Astrocyte of the cerebellum (primary cell): ENCODE measurements at regions not wholly inside any gene's neighbourhood (a gene's known extent, or its start where the extent isn't known, plus 50 kb on each side); places are given as distances from the start of the nearest gene placed in this dataset.

Experiments
- DNase-seq: peaks from one replicate; pipeline ENCODE4 v3.0.0-alpha.2; 2011; ENCODE audit warnings: low read depth
- H3K4me3 ChIP-seq: 2 replicates; pipeline ENCODE4 v1.5.1; 2011; ENCODE audit warnings: mild to moderate bottlenecking, low read depth, low read length, moderate library complexity
- in situ Hi-C: cut with HindIII; loops from 2 replicates; pipeline ENCODE4 v1.10.0; 2017; ENCODE audit warnings: low sequenced_read_pairs
- TF ChIP-seq, protein P1 (sequence below): IDR thresholded peaks from 2 replicates; pipeline ENCODE4 v1.5.1; 2012; ENCODE audit warnings: low read length, low read depth, moderate library complexity, mild to moderate bottlenecking; ENCODE audit errors: missing control alignments

DNA sequence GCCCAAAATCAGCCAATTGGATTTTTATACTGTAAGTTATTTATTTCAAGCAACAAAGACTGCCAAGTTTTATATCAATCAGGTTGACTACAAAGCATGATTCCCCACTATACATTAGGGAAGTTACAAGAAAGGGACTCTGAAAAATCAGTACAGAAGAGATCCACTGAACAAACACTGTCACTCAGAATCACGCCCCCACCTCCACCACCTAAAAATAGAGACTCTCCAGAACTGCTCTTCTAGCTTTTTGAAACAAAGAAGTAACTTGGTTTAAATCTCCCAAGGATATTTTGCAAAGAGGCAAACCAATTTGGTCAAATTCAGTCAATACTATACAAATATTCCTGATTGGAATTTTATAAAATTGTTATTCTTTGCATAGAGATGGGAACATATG is 438.0 kb downstream of the HTR1A start:
- no peak overlapping the region for H3K4me3 ChIP-seq
- in situ Hi-C loops: no loop called here
- TF ChIP-seq, protein P1, sequence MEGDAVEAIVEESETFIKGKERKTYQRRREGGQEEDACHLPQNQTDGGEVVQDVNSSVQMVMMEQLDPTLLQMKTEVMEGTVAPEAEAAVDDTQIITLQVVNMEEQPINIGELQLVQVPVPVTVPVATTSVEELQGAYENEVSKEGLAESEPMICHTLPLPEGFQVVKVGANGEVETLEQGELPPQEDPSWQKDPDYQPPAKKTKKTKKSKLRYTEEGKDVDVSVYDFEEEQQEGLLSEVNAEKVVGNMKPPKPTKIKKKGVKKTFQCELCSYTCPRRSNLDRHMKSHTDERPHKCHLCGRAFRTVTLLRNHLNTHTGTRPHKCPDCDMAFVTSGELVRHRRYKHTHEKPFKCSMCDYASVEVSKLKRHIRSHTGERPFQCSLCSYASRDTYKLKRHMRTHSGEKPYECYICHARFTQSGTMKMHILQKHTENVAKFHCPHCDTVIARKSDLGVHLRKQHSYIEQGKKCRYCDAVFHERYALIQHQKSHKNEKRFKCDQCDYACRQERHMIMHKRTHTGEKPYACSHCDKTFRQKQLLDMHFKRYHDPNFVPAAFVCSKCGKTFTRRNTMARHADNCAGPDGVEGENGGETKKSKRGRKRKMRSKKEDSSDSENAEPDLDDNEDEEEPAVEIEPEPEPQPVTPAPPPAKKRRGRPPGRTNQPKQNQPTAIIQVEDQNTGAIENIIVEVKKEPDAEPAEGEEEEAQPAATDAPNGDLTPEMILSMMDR: no peak
- no peak for DNase-seq

DNA sequence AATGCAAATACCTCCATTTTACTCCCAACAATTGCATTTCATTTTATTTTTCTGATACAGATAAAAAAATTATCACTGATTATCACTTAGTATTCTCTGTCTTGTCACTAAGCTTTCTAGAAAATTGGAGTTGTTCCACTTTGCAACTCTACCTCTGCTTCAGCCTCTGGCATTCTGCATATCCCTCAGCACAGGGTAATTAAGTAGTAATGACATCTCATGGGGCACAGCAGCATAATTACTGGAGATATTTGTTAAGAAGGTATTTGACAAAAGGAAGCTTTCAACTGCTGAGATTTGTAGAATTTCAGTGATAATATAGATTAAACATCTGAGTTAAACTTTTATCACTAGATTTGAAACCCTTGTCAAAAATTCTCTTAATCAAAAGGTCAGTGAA is 446.2 kb downstream of the HTR1A start:
- DNase-seq: no peak
- TF ChIP-seq, protein P1: no peak
- in situ Hi-C loops: no loop called here
- H3K4me3 ChIP-seq: no peak overlapping the region

DNA sequence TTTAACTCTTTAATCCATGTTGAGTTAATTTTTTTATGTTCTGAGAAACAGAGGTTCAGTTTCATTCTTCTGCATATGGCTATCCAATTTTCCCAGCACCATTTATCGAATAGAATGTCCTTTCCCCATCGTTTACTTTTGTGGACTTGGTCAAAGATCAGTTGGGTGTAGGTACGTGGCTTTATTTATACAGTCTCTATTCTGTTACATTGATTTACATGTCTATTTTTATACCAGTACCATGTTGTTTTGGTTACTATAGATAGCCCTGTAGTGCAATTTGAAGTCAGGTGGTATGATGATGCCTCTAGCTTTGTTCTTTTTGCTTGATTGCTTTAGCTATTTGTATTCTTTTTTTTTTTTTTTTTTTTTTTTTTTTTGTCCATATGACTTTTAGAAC is 462.0 kb downstream of the HTR1A start:
- in situ Hi-C loops: no loop called here
- H3K4me3 ChIP-seq: no peak overlapping the region
- no peak for DNase-seq
- TF ChIP-seq, protein P1: no peak

DNA sequence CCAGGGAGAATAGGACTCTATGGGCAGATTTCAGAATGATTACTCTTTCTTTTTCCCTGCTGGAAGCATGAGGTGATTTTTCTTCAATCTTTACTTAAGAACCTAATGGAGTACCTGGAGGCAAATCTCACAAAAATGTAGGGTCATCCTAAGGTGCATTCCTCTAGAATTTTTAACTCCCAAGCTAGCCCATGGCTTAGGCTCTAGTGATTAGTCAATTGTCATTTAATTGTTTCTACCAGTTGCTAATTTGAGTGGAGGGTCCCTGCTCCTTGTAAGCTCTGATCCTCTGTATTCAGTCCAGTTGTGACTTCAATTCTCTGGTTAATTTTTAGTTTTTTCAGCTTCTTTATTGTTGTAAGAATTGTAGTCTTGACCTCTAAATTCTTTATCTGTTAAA is 467.0 kb downstream of the HTR1A start:
- DNase-seq: no peak
- TF ChIP-seq, protein P1: no peak
- in situ Hi-C loops: no loop called here
- H3K4me3 ChIP-seq: no peak overlapping the region

DNA sequence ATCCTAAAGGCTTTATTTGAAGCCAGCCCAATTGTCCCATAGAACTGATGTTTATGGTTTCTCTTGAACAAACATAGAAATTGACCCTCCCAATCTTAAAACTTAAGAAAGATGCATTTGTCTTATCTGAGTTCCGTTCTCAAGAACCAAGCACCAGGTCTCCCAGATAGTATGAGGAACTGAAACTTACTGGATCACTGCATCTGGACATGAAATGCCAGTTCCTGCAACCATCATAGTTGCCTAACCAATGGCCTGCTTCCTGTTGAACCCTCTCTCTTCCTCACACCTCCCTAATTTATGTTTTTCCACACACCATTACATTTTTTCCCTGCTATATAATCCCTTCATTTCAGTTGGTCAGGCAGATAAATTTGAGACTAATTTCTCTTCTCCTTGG is 478.9 kb downstream of the HTR1A start:
- TF ChIP-seq, protein P1: no peak
- no peak overlapping the region for H3K4me3 ChIP-seq
- no peak for DNase-seq
- in situ Hi-C loops: no loop called here

DNA sequence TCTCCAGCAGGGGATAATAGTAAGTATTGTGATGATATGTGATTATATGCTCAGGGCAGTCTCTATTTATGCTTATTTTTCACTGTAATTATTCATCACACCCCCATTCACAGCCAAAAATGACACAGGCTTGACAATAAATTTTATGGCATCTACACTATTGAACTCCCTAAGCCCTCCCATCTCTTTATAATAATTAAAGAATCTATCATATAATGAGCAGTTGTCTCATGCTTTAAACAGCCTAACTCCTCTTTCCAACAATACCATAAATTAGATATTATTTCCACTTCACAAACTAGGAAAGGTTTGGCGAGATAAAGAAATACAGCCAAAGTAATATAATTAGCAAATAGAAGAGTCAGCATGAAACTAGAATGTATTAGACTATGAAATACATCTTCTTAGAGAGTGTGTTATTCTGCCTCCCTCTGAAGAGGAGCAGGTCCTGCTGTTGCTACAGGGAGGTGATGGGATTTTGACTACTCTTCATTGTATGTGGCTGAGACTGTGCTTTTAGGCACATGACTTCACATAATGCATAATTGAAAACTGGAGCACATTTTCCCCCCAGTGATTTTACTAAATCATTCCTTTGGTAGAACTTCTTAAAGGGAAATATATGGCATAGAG is 488.8 kb downstream of the HTR1A start:
- TF ChIP-seq, protein P1: no peak
- no peak overlapping the region for H3K4me3 ChIP-seq
- in situ Hi-C loops: no loop called here
- DNase-seq: no peak
